ENCODE measurements at regions not wholly inside any gene's neighbourhood (a gene's known extent, or its start where the extent isn't known, plus 50 kb on each side); places are given as distances from the start of the nearest gene placed in this dataset.

- no peaks in the 10 kb centered on the region for H3K27me3 ChIP-seq (ENCODE audit: insufficient read depth, low read length, poor library complexity, severe bottlenecking)
- TF ChIP-seq, protein P1, sequence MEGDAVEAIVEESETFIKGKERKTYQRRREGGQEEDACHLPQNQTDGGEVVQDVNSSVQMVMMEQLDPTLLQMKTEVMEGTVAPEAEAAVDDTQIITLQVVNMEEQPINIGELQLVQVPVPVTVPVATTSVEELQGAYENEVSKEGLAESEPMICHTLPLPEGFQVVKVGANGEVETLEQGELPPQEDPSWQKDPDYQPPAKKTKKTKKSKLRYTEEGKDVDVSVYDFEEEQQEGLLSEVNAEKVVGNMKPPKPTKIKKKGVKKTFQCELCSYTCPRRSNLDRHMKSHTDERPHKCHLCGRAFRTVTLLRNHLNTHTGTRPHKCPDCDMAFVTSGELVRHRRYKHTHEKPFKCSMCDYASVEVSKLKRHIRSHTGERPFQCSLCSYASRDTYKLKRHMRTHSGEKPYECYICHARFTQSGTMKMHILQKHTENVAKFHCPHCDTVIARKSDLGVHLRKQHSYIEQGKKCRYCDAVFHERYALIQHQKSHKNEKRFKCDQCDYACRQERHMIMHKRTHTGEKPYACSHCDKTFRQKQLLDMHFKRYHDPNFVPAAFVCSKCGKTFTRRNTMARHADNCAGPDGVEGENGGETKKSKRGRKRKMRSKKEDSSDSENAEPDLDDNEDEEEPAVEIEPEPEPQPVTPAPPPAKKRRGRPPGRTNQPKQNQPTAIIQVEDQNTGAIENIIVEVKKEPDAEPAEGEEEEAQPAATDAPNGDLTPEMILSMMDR (conservative IDR thresholded peaks at IDR 0.05; ENCODE audit: low read length), result no peak
- no peak for TF ChIP-seq EZH2phosphoT487 (IDR thresholded peaks at IDR 0.05; ENCODE audit: borderline replicate concordance)
- no peak overlapping the region for H3K4me3 ChIP-seq (ENCODE audit: low read length, poor library complexity, severe bottlenecking)
- H3K9ac ChIP-seq (ENCODE audit: low read depth, low read length, poor library complexity, severe bottlenecking), result no peak overlapping the region
- no peaks in the 10 kb centered on the region for H4K20me1 ChIP-seq (ENCODE audit: insufficient read depth, low read length, poor library complexity, severe bottlenecking)
- no peaks in the 10 kb centered on the region for H3K36me3 ChIP-seq (ENCODE audit: insufficient read depth, low read length)
- H3F3A ChIP-seq (ENCODE audit: low read depth), result no peaks in the 10 kb centered on the region
- no peaks in the 10 kb centered on the region for H3K4me1 ChIP-seq (ENCODE audit: insufficient read depth, low read length, poor library complexity, severe bottlenecking)
- H2AFZ ChIP-seq (ENCODE audit: low read length), result no peak overlapping the region
- no peak overlapping the region for H3K4me2 ChIP-seq (ENCODE audit: low read depth, low read length, poor library complexity, severe bottlenecking)
- H3K9me2 ChIP-seq (replicated peaks; ENCODE audit: low read depth, low read length), result no peaks in the 10 kb centered on the region
- H3K79me2 ChIP-seq (ENCODE audit: insufficient read depth, low read length), result no peaks in the 10 kb centered on the region
- no peaks in the 10 kb centered on the region for H3K9me3 ChIP-seq (ENCODE audit: insufficient read depth, low read depth, low read length)
These were observed 87.2 kb upstream of the HTATIP2 start for GRCh38 chr11:20275987-20276965.

DNA sequence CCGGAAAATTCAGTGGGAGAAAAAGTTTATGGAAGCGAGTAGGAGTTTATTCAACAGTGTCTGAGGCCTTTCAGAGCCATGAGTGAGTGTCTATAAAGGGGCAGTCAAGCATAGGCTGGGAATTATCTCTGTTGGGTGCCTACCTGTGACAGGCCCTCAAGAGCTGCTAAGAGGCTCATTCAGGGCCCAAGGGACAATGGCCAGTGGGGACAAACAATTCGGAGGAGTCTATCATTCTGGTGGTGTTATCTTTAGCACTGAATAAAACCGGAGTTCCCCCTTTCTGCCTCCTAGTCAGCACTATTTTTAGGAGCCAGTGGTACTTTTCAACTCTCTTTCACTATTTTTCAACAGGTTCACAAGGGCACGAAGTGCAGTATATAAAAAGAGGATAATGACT is 89.5 kb upstream of the HTATIP2 start:
- H3K27me3 ChIP-seq (ENCODE audit: insufficient read depth, low read length, poor library complexity, severe bottlenecking), result no peaks in the 10 kb centered on the region

GRCh38 chr11:20261526-20261925 is 101.3 kb upstream of the DBX1 start:
- Histone ChIP-seq H3K27me3 (ENCODE audit: insufficient read depth, low read length, poor library complexity, severe bottlenecking) (no peaks in the 10 kb centered on the region), H3K36me3 (ENCODE audit: insufficient read depth, low read length) (no peaks in the 10 kb centered on the region), H3K4me1 (ENCODE audit: insufficient read depth, low read length, poor library complexity, severe bottlenecking) (no peaks in the 10 kb centered on the region), H2AFZ (ENCODE audit: low read length) (no peak overlapping the region), H3K9me3 (ENCODE audit: insufficient read depth, low read depth, low read length) (no peaks in the 10 kb centered on the region), H3K4me2 (ENCODE audit: low read depth, low read length, poor library complexity, severe bottlenecking) (no peak overlapping the region), H4K20me1 (ENCODE audit: insufficient read depth, low read length, poor library complexity, severe bottlenecking) (no peaks in the 10 kb centered on the region), H3K4me3 (ENCODE audit: low read length, poor library complexity, severe bottlenecking) (no peak overlapping the region), H3K9me2 (replicated peaks; ENCODE audit: low read depth, low read length) (no peaks in the 10 kb centered on the region), H3F3A (ENCODE audit: low read depth) (no peaks in the 10 kb centered on the region), H3K79me2 (ENCODE audit: insufficient read depth, low read length) (no peaks in the 10 kb centered on the region), H3K9ac (ENCODE audit: low read depth, low read length, poor library complexity, severe bottlenecking) (no peak overlapping the region)
- TF ChIP-seq, protein P1 (conservative IDR thresholded peaks at IDR 0.05; ENCODE audit: low read length), result no peak
- TF ChIP-seq EZH2phosphoT487 (IDR thresholded peaks at IDR 0.05; ENCODE audit: borderline replicate concordance), result no peak

More for the DNA sequence above, 89.5 kb upstream of the HTATIP2 start:
- Histone ChIP-seq H3K4me1 (ENCODE audit: insufficient read depth, low read length, poor library complexity, severe bottlenecking) (no peaks in the 10 kb centered on the region), H3K9ac (ENCODE audit: low read depth, low read length, poor library complexity, severe bottlenecking) (no peak overlapping the region), H3K4me3 (ENCODE audit: low read length, poor library complexity, severe bottlenecking) (no peak overlapping the region), H3F3A (ENCODE audit: low read depth) (no peaks in the 10 kb centered on the region), H3K9me2 (replicated peaks; ENCODE audit: low read depth, low read length) (no peaks in the 10 kb centered on the region), H3K9me3 (ENCODE audit: insufficient read depth, low read depth, low read length) (no peaks in the 10 kb centered on the region), H4K20me1 (ENCODE audit: insufficient read depth, low read length, poor library complexity, severe bottlenecking) (no peaks in the 10 kb centered on the region), H3K4me2 (ENCODE audit: low read depth, low read length, poor library complexity, severe bottlenecking) (no peak overlapping the region), H3K79me2 (ENCODE audit: insufficient read depth, low read length) (no peaks in the 10 kb centered on the region), H2AFZ (ENCODE audit: low read length) (no peak overlapping the region), H3K36me3 (ENCODE audit: insufficient read depth, low read length) (no peaks in the 10 kb centered on the region)
- TF ChIP-seq EZH2phosphoT487 (IDR thresholded peaks at IDR 0.05; ENCODE audit: borderline replicate concordance), result no peak
- TF ChIP-seq, protein P1 (conservative IDR thresholded peaks at IDR 0.05; ENCODE audit: low read length), result no peak
